ENCODE measurements at regions not wholly inside any gene's neighbourhood (a gene's known extent, or its start where the extent isn't known, plus 50 kb on each side); places are given as distances from the start of the nearest gene placed in this dataset.

DNA sequence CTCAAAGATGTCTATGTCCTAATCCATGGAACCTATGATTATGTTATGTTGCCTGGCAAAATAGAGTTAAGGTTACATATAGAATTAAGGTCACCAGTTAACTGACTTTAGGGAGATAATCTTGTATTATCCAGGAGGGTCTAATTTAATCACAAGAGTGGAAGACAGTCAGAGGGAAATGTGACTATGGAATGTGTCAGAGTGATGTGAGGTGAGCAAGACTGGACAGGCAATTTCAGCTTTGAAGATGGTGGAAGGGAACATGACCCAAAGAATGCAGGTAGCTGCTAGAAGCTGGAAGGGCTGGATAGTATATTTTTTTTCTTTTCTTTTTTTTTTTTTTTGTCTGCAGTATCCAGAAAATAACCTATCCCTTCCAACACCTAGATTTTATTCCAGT lies 241.7 kb upstream of the NEGR1 start:
- TF ChIP-seq, protein P1, sequence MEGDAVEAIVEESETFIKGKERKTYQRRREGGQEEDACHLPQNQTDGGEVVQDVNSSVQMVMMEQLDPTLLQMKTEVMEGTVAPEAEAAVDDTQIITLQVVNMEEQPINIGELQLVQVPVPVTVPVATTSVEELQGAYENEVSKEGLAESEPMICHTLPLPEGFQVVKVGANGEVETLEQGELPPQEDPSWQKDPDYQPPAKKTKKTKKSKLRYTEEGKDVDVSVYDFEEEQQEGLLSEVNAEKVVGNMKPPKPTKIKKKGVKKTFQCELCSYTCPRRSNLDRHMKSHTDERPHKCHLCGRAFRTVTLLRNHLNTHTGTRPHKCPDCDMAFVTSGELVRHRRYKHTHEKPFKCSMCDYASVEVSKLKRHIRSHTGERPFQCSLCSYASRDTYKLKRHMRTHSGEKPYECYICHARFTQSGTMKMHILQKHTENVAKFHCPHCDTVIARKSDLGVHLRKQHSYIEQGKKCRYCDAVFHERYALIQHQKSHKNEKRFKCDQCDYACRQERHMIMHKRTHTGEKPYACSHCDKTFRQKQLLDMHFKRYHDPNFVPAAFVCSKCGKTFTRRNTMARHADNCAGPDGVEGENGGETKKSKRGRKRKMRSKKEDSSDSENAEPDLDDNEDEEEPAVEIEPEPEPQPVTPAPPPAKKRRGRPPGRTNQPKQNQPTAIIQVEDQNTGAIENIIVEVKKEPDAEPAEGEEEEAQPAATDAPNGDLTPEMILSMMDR (IDR thresholded peaks at IDR 0.05; ENCODE audit: insufficient read depth, low read length, poor library complexity, severe bottlenecking): no peak
- Histone ChIP-seq H3K27me3 (replicated peaks; ENCODE audit: control insufficient read depth, insufficient read depth, low read length) (no peaks in the 10 kb centered on the region), H3K36me3 (ENCODE audit: control insufficient read depth, insufficient read depth, low read length) (no peaks in the 10 kb centered on the region), H3K4me3 (replicated peaks; ENCODE audit: low read depth, low read length) (no peak overlapping the region)
- no peak for DNase-seq (ENCODE audit: extremely low read depth, insufficient read length)

DNA sequence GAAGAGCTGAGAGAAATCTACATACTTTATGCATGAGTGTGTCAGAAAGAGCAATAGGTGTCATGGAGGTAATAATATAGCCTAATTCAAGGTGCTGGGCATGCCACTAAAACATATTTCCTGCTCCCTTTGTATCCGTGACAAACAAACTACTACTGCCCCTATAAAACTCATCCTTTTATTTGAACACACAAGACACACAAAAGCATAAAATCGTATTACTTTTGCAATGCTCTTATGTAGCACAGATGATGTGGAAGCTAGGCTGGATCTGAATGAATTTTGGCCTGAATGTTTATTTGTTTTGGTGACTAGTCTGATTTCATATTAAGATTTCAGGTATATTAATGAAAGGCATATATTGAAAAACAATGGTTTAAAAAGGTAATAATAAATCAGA lies 239.3 kb upstream of the NEGR1 start:
- no peaks in the 10 kb centered on the region for H3K27me3 ChIP-seq (replicated peaks; ENCODE audit: control insufficient read depth, insufficient read depth, low read length)
- no peak for DNase-seq (ENCODE audit: extremely low read depth, insufficient read length)
- H3K4me3 ChIP-seq (replicated peaks; ENCODE audit: low read depth, low read length): no peak overlapping the region
- TF ChIP-seq, protein P1 (IDR thresholded peaks at IDR 0.05; ENCODE audit: insufficient read depth, low read length, poor library complexity, severe bottlenecking): no peak
- no peaks in the 10 kb centered on the region for H3K36me3 ChIP-seq (ENCODE audit: control insufficient read depth, insufficient read depth, low read length)

DNA sequence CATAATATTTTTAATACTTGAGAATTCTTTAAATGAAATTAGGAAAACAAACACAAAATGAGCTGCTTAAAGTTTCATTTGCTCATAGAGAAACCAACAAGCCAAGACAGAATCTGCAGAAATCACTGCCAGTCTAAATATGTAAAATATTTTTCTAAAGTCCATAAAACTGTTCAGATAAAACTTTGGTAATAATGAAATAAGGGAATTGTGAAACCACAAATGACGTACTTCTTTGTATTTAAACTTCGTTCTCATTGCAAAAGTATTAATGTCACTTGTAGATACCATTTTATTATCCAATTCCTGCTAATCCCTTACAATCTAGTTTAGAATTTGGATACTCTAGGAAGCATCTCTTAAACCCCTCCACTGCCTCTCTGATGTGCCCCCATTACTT lies 234.5 kb upstream of the NEGR1 start:
- Histone ChIP-seq H3K27me3 (replicated peaks; ENCODE audit: control insufficient read depth, insufficient read depth, low read length) (no peaks in the 10 kb centered on the region), H3K4me3 (replicated peaks; ENCODE audit: low read depth, low read length) (no peak overlapping the region), H3K36me3 (ENCODE audit: control insufficient read depth, insufficient read depth, low read length) (no peaks in the 10 kb centered on the region)
- DNase-seq (ENCODE audit: extremely low read depth, insufficient read length): no peak
- TF ChIP-seq, protein P1 (IDR thresholded peaks at IDR 0.05; ENCODE audit: insufficient read depth, low read length, poor library complexity, severe bottlenecking): no peak

DNA sequence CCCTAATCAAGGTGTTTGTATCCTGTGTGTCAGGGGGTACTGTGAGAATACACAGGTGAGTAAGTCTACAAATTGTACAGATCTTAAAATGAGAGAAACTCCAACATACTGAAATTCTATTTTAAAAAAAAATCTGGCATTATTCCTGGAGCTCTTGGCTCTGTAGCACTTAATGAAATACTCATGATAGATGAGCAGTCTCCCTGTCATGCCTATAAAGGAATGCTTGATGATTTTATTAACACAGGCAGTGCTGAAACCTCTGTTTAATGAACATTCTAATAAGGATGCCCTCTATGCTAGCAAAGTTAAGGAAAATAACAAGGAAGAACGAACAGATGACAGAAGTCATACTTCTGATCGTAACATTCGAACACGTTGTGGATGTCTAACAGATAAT lies 233.9 kb upstream of the NEGR1 start:
- Histone ChIP-seq H3K36me3 (ENCODE audit: control insufficient read depth, insufficient read depth, low read length) (no peaks in the 10 kb centered on the region), H3K27me3 (replicated peaks; ENCODE audit: control insufficient read depth, insufficient read depth, low read length) (no peaks in the 10 kb centered on the region), H3K4me3 (replicated peaks; ENCODE audit: low read depth, low read length) (no peak overlapping the region)
- TF ChIP-seq, protein P1 (IDR thresholded peaks at IDR 0.05; ENCODE audit: insufficient read depth, low read length, poor library complexity, severe bottlenecking): no peak
- DNase-seq (ENCODE audit: extremely low read depth, insufficient read length): no peak

DNA sequence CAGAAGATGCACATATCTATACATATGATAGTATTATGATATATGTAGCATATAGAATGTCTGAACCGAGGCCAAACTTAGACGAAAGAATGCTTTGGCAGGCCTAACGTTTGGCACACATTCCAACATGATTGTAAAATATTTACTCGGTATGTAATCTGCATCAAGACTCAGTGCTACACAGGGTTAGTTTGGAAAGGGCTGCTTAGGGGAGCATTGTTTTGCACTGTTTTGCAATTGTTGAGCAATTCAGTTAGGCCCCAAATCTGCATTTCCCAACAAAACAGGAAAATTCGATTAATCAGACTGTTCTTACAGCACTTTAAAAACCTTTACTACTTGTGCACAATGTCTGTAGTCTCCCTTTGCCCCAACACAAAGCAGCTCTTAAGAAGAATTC lies 216.0 kb upstream of the NEGR1 start:
- DNase-seq (ENCODE audit: extremely low read depth, insufficient read length): no peak
- TF ChIP-seq, protein P1 (IDR thresholded peaks at IDR 0.05; ENCODE audit: insufficient read depth, low read length, poor library complexity, severe bottlenecking): no peak
- no peaks in the 10 kb centered on the region for H3K27me3 ChIP-seq (replicated peaks; ENCODE audit: control insufficient read depth, insufficient read depth, low read length)
- H3K36me3 ChIP-seq (ENCODE audit: control insufficient read depth, insufficient read depth, low read length): no peaks in the 10 kb centered on the region
- no peak overlapping the region for H3K4me3 ChIP-seq (replicated peaks; ENCODE audit: low read depth, low read length)

DNA sequence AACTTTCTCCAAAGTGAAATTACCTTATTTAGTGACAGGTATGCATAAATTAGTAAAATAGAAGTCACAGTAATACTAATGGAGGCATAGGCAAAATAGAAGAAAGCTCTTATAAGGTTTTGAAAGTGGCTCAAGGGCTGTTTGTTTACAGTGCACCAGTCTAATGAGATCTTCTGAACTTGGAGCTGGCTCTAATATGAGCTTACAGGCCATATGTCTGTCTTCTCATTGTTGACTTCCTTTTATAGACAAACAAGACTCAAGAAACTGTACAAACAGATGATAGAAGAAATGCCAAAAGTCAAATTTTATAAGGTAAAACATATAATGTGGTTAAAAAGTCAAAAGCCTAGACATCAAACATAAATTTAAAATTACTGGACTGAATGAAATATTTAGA lies 207.5 kb upstream of the NEGR1 start:
- DNase-seq (ENCODE audit: extremely low read depth, insufficient read length): no peak
- no peak overlapping the region for H3K4me3 ChIP-seq (replicated peaks; ENCODE audit: low read depth, low read length)
- TF ChIP-seq, protein P1 (IDR thresholded peaks at IDR 0.05; ENCODE audit: insufficient read depth, low read length, poor library complexity, severe bottlenecking): no peak
- no peaks in the 10 kb centered on the region for H3K27me3 ChIP-seq (replicated peaks; ENCODE audit: control insufficient read depth, insufficient read depth, low read length)
- no peaks in the 10 kb centered on the region for H3K36me3 ChIP-seq (ENCODE audit: control insufficient read depth, insufficient read depth, low read length)
